ENCODE measurements at regions not wholly inside any gene's neighbourhood (a gene's known extent, or its start where the extent isn't known, plus 50 kb on each side); places are given as distances from the start of the nearest gene placed in this dataset.

- no peak for TF ChIP-seq CTCF (IDR thresholded peaks at IDR 0.05)
- TF ChIP-seq POLR2A (IDR thresholded peaks at IDR 0.05) = no peak
- TF ChIP-seq EP300 (IDR thresholded peaks at IDR 0.05; ENCODE audit: low read depth) = no peak
- no peak for TF ChIP-seq POLR2AphosphoS5 (IDR thresholded peaks at IDR 0.05)
Observed at GRCh38 chr10:117470733-117471132, 71.8 kb upstream of the EMX2 start.
